DOHH2 (cell line): ENCODE measurements at regions not wholly inside any gene's neighbourhood (a gene's known extent, or its start where the extent isn't known, plus 50 kb on each side); places are given as distances from the start of the nearest gene placed in this dataset.

ENCODE experiments used
- H3F3A ChIP-seq: fragments of 200-600 bp; sonication (generic), shearing (Covaris generic); 2 replicates; pipeline ENCODE4 v1.6.0; 2016; ENCODE audit warnings: antibody characterized with exemption, mild to moderate bottlenecking; ENCODE audit not compliant: control insufficient read depth, insufficient read depth
- H3K27ac ChIP-seq: fragments of 200-600 bp; sonication (generic); 2 replicates; pipeline ENCODE4 v1.5.1; 2014; ENCODE audit warnings: low read depth, mild to moderate bottlenecking, low read length, moderate library complexity
- H3K27me3 ChIP-seq: fragments of 200-600 bp; sonication (generic); 2 replicates; pipeline ENCODE4 v1.6.1; 2014; ENCODE audit warnings: mild to moderate bottlenecking, low read length, mixed read lengths; ENCODE audit not compliant: control insufficient read depth
- H3K36me3 ChIP-seq: fragments of 200-600 bp; sonication (generic); 2 replicates; pipeline ENCODE4 v1.6.1; 2014; ENCODE audit warnings: mild to moderate bottlenecking, low read length, moderate library complexity, mixed read lengths; ENCODE audit not compliant: control insufficient read depth
- H3K4me1 ChIP-seq: fragments of 200-600 bp; sonication (generic); 2 replicates; pipeline ENCODE4 v1.6.1; 2014; ENCODE audit warnings: mild to moderate bottlenecking, low read length, mixed read lengths; ENCODE audit not compliant: control insufficient read depth
- H3K4me2 ChIP-seq: fragments of 200-600 bp; sonication (generic); 2 replicates; pipeline ENCODE4 v1.6.0; 2014; ENCODE audit warnings: mild to moderate bottlenecking, low read length, moderate library complexity
- H3K4me3 ChIP-seq: fragments of 200-600 bp; sonication (generic); 2 replicates; pipeline ENCODE4 v1.5.1; 2014; ENCODE audit warnings: mild to moderate bottlenecking, low read length, mixed read lengths
- H3K79me2 ChIP-seq: fragments of 200-600 bp; sonication (generic); 2 replicates; pipeline ENCODE4 v1.6.1; 2014; ENCODE audit warnings: mild to moderate bottlenecking, low read length, mixed read lengths; ENCODE audit not compliant: control insufficient read depth
- H3K9me2 ChIP-seq: fragments of 200-600 bp; sonication (generic); replicated peaks from 2 replicates; pipeline ENCODE4 v1.6.1; 2014; ENCODE audit warnings: mild to moderate bottlenecking, low read length, mixed read lengths; ENCODE audit not compliant: control insufficient read depth
- H3K9me3 ChIP-seq: fragments of 200-600 bp; sonication (generic); 2 replicates; pipeline ENCODE4 v1.6.1; 2014; ENCODE audit warnings: antibody characterized with exemption, low read length, mixed read lengths; ENCODE audit not compliant: control insufficient read depth, insufficient read depth
- H4K20me1 ChIP-seq: fragments of 200-600 bp; sonication (generic); 2 replicates; pipeline ENCODE4 v1.6.0; 2014; ENCODE audit warnings: low read depth, mild to moderate bottlenecking, antibody characterized with exemption, low read length, moderate library complexity; ENCODE audit not compliant: control insufficient read depth, insufficient read depth
- EZH2phosphoT487 ChIP-seq: fragments of 200-600 bp; sonication (generic); IDR thresholded peaks from 2 replicates; pipeline ENCODE4 v1.6.1; 2017; ENCODE audit warnings: borderline replicate concordance, mild to moderate bottlenecking, antibody characterized with exemption, low read length, moderate library complexity, mixed read lengths
- TF ChIP-seq, protein P1 (sequence below): fragments of 200-600 bp; sonication (generic); IDR thresholded peaks from one replicate; pipeline ENCODE4 v1.5.1; 2014; ENCODE audit warnings: antibody characterized with exemption, mild to moderate bottlenecking, low read depth, low read length; ENCODE audit not compliant: poor library complexity, severe bottlenecking

DNA sequence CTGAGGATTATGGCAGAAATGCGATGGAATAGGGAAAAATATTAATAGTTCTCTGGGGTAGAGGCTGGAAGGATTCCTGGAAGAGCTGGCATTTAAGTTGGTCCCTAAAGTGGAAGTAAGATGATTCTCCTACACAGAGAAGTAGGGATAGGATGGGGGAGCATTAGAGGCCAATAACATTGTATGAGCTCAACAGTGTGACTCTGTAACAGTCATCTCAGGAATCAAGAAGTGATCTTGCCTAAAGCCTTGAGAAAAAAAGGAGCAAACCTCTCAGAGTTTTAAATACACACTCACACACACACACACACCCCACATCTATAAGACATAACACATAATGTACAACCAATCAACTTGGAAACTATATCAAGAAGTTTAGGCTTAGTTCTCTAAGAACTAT is 117.7 kb upstream of the CDK1 start:
- Histone ChIP-seq H3K79me2 (no peaks in the 10 kb centered on the region), H3K9me3 (no peaks in the 10 kb centered on the region), H3K36me3 (no peaks in the 10 kb centered on the region), H3K4me3 (no peak overlapping the region), H4K20me1 (no peaks in the 10 kb centered on the region), H3K4me1 (no peaks in the 10 kb centered on the region), H3K27ac (no peak overlapping the region), H3K27me3 (peaks cover 15% of the 10 kb centered on the region), H3F3A (no peaks in the 10 kb centered on the region), H3K4me2 (no peak overlapping the region), H3K9me2 (no peaks in the 10 kb centered on the region)
- TF ChIP-seq, protein P1, sequence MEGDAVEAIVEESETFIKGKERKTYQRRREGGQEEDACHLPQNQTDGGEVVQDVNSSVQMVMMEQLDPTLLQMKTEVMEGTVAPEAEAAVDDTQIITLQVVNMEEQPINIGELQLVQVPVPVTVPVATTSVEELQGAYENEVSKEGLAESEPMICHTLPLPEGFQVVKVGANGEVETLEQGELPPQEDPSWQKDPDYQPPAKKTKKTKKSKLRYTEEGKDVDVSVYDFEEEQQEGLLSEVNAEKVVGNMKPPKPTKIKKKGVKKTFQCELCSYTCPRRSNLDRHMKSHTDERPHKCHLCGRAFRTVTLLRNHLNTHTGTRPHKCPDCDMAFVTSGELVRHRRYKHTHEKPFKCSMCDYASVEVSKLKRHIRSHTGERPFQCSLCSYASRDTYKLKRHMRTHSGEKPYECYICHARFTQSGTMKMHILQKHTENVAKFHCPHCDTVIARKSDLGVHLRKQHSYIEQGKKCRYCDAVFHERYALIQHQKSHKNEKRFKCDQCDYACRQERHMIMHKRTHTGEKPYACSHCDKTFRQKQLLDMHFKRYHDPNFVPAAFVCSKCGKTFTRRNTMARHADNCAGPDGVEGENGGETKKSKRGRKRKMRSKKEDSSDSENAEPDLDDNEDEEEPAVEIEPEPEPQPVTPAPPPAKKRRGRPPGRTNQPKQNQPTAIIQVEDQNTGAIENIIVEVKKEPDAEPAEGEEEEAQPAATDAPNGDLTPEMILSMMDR: no peak
- no peak for TF ChIP-seq EZH2phosphoT487

DNA sequence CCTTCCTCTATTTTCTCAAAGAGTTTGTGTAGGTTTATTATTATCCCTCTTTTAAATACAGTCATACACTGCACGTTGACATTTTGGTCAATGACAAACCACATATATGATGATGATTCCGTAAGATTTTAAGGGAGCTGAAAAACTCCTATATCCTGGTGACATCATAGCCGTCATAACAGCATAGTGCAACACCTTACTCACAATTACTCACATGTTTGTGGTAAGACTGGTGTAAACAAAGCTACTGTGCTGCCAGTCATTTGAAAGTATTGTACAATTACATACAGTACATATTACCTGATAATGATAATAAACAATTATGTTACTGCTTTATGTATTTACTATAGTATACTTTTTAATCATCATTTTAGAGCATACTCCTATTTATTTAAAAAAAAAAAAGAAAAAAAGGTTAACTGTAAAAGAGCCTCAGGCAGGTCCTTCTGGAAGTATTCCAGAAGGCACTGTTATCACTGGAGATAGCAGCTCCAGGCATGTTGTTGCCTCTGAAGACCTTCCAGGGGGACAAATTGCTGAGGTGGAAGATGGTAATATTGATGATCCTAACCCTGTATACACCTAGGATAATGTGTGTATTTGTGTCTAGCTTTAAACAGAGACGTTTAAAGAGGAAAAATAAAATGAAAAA is 123.3 kb upstream of the CDK1 start:
- Histone ChIP-seq H3K9me2 (no peaks in the 10 kb centered on the region), H3K4me3 (no peak overlapping the region), H3F3A (peaks cover 4% of the 10 kb centered on the region; the same call in 1 of the 2 replicates), H3K79me2 (no peaks in the 10 kb centered on the region), H3K27me3 (peaks cover under 1% of the 10 kb centered on the region; the same call in 1 of the 2 replicates), H3K4me1 (peaks cover 28% of the 10 kb centered on the region), H4K20me1 (no peaks in the 10 kb centered on the region), H3K9me3 (no peaks in the 10 kb centered on the region), H3K36me3 (no peaks in the 10 kb centered on the region), H3K4me2 (no peak overlapping the region), H3K27ac (no peak overlapping the region)
- no peak for TF ChIP-seq EZH2phosphoT487
- TF ChIP-seq, protein P1: no peak

DNA sequence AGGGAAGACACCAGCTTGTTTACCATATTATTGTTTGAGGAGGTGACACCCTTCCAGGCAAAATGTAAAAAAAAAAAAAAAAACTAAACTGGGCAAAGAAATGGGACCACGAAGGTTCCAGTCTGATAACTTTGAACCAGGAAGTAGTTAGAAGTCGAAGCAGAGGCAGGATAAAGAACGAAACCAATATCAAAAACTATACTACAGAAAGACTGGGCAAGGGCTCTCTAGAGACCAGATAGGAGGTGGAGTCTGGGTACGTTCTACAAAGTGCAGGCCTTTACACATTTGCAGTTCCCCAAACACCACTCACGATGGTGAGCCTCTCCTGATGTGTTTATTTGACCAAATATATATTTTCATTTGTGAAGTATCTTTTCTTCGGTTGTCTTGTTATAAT is 125.7 kb upstream of the CDK1 start:
- peaks cover 32% of the 10 kb centered on the region for H3K4me1 ChIP-seq
- H3K36me3 ChIP-seq: no peaks in the 10 kb centered on the region
- H3K4me3 ChIP-seq: 0 out of 2 replicates have a peak overlapping the region, but pooled peaks have one; percentile 5
- H3K79me2 ChIP-seq: no peaks in the 10 kb centered on the region
- no peaks in the 10 kb centered on the region for H3K27me3 ChIP-seq
- H3F3A ChIP-seq: peaks cover 4% of the 10 kb centered on the region; the same call in 1 of the 2 replicates
- H3K9me2 ChIP-seq: no peaks in the 10 kb centered on the region
- no peak for TF ChIP-seq EZH2phosphoT487
- TF ChIP-seq, protein P1: no peak
- no peaks in the 10 kb centered on the region for H4K20me1 ChIP-seq
- no peaks in the 10 kb centered on the region for H3K9me3 ChIP-seq
- no peak overlapping the region for H3K27ac ChIP-seq
- peak overlapping the region; percentile 45 for H3K4me2 ChIP-seq
